Stimulated activated CD4-positive, alpha-beta T cell treated with anti-CD3 and anti-CD28 coated beads, Interleukin-4, amount 100 ng/mL, for 48 hours (primary cell): ENCODE measurements at regions not wholly inside any gene's neighbourhood (a gene's known extent, or its start where the extent isn't known, plus 50 kb on each side); places are given as distances from the start of the nearest gene placed in this dataset.

Experiments
- DNase-seq, 2 donors: peaks; one replicate each; pipeline ENCODE4 v3.0.0-alpha.2; 2020; ENCODE audit warnings: low read depth in 2 of 2

GRCh38 chr5:6831678-6832671, 118.7 kb downstream of the TENT4A start:
- DNase-seq: no peak

DNA sequence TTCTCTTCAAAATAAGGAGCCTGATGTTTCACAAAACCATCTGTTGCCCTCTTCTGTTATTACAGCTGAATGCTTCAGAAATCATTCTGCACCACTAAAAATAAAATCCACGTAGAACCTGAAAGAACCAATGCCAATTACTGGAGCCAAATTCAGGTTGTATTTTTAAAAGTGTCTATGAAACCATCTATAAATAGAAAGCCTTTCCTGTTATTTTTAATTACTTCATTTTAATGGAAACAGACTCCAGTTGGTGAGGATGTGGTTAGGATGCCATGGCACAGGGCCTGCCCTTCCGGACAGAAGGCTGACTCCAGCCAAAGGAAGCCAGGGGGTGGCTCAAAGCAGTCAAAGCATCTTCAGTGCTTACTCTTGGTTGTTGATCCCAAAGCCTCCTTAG, 119.8 kb downstream of the TENT4A start:
- DNase-seq: no peak

GRCh38 chr5:6833406-6833805, 120.2 kb downstream of the TENT4A start:
- no peak for DNase-seq

DNA sequence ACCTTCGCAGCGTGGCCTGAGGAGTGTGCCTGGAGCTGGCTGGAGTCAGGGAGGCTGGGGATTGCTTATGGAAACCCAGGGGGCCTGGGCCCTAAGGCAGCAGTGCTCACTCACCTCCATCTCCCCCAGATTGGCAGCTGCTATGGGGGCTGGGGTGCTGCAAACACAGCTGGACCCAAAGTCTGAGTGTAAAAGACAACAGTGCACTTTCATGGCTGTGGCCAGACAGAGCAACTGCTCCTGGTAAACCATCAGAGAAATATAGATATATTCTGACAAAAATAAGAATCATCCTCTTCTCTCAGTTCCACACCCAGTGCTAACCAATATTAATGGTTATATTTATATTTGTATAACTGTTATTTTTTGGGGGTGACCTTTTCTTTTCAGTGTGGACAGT, 123.9 kb downstream of the TENT4A start:
- no peak for DNase-seq

GRCh38 chr5:6837519-6838110, 124.4 kb downstream of the TENT4A start:
- DNase-seq: peak; percentile 34 to 49

- DNase-seq: no peak
Observed at GRCh38 chr5:6838736-6839135, 125.5 kb downstream of the TENT4A start.

- no peak for DNase-seq
Observed at GRCh38 chr5:6840136-6840793, 127.0 kb downstream of the TENT4A start.

DNA sequence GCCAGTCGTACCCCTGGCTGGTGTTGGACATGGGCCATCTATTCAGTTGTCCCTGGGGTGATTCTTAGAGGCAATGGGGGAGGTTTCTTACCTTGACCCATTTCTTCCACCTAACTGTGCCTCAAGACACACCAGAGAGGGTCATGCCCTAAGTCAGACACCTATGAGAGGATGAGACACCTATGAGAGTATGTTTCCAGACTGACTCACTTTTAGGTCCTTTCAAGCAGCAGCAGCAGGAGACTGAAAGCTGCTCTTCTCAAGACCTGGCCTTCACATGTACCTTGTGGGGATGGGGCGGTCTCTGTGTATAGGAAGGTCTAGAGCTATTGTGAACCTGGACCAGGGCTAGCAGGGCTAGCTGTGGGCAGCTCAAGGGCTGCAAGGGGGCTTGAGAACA, 130.1 kb downstream of the TENT4A start:
- DNase-seq: no peak

DNA sequence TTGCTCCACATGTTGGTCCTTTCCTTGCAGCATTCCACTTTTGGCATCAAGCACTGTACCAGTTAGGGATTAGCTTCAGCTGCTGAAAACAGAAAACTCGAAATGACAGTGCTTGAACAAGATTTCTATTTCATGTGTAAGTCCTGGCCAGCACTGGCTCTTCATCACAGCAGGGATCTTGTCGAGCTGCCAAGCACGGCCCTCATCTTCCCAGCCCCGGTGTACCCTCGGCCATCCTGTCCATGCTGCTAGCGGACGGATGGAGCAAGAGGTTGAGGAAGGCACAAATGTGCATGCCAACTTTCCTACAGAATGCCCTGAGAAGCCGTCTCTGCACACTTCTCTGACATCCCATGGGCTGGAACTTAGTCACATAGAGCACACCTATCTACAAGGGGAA, 130.6 kb downstream of the TENT4A start:
- DNase-seq: no peak

GRCh38 chr5:6845856-6846255, 132.6 kb downstream of the TENT4A start:
- no peak for DNase-seq

GRCh38 chr5:6847870-6848269, 134.6 kb downstream of the TENT4A start:
- DNase-seq: no peak

DNA sequence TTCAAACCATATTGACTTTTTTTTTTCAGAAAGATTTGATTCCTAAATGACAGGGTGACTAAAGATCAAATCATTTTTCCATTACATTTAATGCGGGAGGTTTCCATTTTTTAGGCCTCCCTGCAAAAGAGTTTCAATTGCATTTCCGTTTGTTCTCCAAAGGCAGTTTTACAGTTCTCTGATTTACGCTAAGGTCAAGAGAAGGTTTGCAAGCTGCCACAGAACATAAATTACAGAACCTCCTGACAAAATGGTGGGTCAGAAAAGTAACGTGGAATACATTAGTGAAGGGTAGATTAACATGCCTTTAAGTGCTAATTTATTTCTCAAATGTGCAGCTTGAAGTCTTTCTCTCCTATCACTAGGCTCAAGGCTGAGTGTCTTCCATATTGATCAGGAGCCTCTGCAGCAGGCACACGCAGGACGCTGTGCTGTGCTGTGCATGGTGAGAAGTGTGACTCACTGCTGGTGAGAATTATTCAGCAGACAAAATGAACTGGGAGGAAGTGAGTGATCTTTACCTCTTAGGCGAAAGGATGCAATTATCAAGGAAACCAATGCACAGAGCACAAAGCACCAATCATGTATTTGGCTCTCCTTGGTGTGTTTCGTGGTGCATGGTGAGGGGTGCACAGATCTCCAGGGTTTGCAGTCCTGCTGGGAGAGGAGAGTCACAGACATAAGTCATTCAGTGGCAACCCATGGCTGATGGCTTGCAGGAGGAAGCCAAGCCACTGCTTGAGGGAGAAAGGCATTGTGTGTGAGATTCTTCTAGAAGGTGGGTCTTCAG, 136.3 kb downstream of the TENT4A start:
- DNase-seq: no peak

- DNase-seq: no peak
Observed at GRCh38 chr5:6850106-6850432, 136.8 kb downstream of the TENT4A start.

DNA sequence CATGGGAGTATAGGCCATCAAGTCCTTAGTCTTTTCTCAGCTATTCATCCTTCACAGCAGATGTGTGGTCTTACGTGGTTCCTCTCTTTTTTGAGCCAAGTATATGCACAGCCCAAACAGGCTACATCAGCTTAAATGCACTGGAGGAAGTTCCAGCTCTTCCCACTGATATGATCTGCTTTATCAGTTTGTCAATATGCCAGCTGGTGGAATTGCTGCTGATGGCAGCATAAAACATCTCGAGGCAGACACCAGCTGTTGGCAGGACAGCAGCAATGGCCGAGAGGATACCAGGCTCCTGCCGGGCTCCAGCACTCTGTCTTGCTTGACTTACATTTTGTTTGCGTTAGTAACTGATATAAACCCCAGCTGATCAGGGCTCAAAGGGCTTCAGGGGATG, 143.4 kb downstream of the TENT4A start:
- no peak for DNase-seq

DNA sequence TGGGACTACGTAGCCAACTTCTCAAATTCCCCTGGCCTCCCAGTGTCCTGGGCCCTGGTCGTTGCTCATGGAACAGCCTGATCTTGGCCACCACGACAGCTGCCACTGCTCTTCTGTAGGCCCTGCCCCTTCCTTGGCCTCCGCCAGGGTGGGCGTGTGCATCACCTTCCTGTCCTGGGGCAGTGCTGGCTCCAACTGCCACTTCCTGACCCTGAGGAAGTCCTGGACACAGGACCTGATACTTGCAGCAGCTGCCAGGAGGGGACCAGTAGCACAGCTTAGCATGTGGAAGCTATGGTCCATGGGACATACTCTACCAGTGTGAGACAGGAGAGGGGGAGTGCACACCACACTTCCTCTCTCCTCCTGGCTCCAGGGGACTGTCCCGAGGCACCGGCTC, 145.2 kb downstream of the TENT4A start:
- no peak for DNase-seq

- no peak for DNase-seq
Observed at GRCh38 chr5:6859023-6859422, 145.8 kb downstream of the TENT4A start.

GRCh38 chr5:6859951-6860638, 146.9 kb downstream of the TENT4A start:
- no peak for DNase-seq

DNA sequence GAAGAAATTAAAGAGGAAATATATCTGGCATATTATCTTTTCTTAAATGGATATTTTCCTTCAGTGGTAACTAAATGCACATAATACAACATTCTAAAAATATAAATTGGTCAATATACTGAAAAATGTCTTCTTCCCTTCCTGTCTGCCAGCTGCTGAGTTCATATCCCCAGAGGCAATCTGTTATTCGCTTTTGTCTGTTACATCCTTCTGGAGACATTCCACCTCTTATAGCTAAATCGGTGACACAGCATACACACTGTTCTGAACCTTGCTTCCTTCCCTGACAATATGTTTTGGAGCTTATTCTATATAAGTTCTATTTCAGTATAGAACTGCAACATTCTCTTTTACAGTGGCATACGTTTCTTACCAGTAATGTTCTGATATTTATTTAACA, 147.8 kb downstream of the TENT4A start:
- no peak for DNase-seq

DNA sequence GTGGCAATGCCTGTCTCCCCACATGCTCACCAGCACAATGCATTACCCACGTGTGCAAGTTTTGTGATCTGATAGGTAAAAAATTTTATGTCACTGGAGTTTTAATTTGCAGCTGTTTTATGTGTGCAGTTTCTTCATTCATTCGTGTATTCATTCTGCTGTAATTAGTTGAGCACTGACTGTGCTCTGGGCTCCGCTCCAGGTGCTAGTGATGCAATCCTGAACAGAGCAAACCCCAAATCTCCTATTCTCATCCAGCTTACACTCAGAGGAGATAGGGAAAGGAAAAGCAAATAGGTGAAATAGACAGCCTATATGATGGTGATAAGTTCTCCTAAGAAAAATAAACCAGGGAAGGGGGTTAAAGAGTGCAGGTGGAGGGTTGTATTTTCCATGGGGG, 148.4 kb downstream of the TENT4A start:
- no peak for DNase-seq

DNA sequence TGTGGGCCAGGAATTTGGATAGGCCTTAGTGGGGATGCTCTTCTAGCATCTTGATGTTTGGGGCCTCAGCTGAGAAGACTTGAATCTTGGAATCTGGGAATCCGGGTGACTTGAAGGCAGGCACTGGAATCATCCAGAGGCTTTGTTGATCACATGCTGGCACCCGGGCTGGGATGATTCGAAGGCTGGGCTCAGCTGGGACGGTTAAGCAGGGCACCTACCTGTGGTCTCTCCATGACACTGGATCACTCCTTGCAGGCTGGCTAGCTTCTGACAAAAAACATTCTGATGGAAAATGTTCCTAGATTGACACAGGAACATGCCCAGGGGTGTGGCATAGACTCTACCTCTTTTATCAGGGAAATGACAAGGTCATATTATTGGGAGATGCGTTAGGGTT, 149.1 kb downstream of the TENT4A start:
- DNase-seq: no peak

DNA sequence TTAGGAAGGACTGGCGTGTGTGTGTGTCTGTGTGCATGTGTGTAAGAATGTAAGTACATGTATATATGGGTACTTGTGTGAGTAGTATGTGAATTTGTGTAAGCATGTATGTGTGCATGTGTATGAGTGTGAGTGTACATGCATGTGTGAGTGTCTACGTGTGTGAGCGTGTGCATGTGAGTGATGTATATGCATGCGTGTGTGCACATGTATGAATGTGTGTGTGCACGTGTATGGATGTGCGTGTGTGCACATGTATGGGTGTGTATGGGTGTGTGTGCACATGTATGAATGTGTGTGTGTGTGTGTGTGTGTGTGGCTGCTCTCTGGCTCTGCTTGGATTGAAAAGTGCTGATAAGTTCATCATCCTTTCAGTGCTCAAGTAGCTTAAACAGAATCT, 154.5 kb downstream of the TENT4A start:
- DNase-seq: no peak

DNA sequence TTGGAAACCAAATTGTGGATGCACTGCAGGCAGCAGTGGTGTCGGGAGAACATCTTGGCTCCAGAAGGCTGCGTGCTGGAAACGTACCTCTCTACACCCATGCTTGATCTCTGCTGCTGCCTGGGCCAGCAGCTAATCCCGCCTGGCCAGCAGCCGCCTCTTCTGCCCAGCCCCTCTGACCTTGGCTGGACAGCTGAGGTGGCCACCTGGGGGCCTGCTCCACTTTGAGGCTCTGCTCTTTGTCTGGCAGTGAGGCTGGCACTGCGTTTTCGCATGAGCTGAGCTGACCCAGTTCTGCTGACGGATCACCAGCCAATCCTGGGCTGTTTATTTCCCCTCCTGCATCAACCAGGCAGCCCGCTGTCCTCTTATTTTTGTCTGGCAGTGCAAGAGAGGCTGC, 154.9 kb downstream of the TENT4A start:
- DNase-seq: no peak
